ENCODE measurements at regions not wholly inside any gene's neighbourhood (a gene's known extent, or its start where the extent isn't known, plus 50 kb on each side); places are given as distances from the start of the nearest gene placed in this dataset.

- no peaks in the 10 kb centered on the region for H3K27me3 ChIP-seq (ENCODE audit: insufficient read depth, insufficient read length)
- H3K4me3 ChIP-seq (ENCODE audit: insufficient read length, low read depth): no peak overlapping the region
- no peak overlapping the region for H3K9ac ChIP-seq (ENCODE audit: insufficient read length, low read depth)
- H3K4me1 ChIP-seq (ENCODE audit: insufficient read depth, insufficient read length): no peaks in the 10 kb centered on the region
- no peak for DNase-seq (ENCODE audit: low read depth, low spot score)
- no peak for TF ChIP-seq ZNF274 (IDR thresholded peaks at IDR 0.05; ENCODE audit: low read depth, low read length)
- no peak for TF ChIP-seq SUZ12 (IDR thresholded peaks at IDR 0.05; ENCODE audit: extremely low read depth, insufficient read depth, insufficient read length)
- no peak for TF ChIP-seq YY1 (IDR thresholded peaks at IDR 0.05; ENCODE audit: insufficient read depth, insufficient read length)
- no peaks in the 10 kb centered on the region for H3K9me3 ChIP-seq (ENCODE audit: insufficient read depth, low read length)
- H3K36me3 ChIP-seq (ENCODE audit: insufficient read depth, insufficient read length, low read length): no peaks in the 10 kb centered on the region
These were observed 221.1 kb upstream of the XYLT1 start for GRCh38 chr16:17691899-17692176.

- Histone ChIP-seq H3K9me3 (ENCODE audit: insufficient read depth, low read length) (no peaks in the 10 kb centered on the region), H3K4me3 (ENCODE audit: insufficient read length, low read depth) (no peak overlapping the region), H3K36me3 (ENCODE audit: insufficient read depth, insufficient read length, low read length) (no peaks in the 10 kb centered on the region), H3K9ac (ENCODE audit: insufficient read length, low read depth) (no peak overlapping the region), H3K4me1 (ENCODE audit: insufficient read depth, insufficient read length) (no peaks in the 10 kb centered on the region), H3K27me3 (ENCODE audit: insufficient read depth, insufficient read length) (no peaks in the 10 kb centered on the region)
- TF ChIP-seq YY1 (IDR thresholded peaks at IDR 0.05; ENCODE audit: insufficient read depth, insufficient read length) (no peak), SUZ12 (IDR thresholded peaks at IDR 0.05; ENCODE audit: extremely low read depth, insufficient read depth, insufficient read length) (no peak), ZNF274 (IDR thresholded peaks at IDR 0.05; ENCODE audit: low read depth, low read length) (no peak)
- DNase-seq (ENCODE audit: low read depth, low spot score): no peak
These were observed 220.5 kb upstream of the XYLT1 start for GRCh38 chr16:17691106-17691898.

- no peak for TF ChIP-seq SUZ12 (IDR thresholded peaks at IDR 0.05; ENCODE audit: extremely low read depth, insufficient read depth, insufficient read length)
- TF ChIP-seq YY1 (IDR thresholded peaks at IDR 0.05; ENCODE audit: insufficient read depth, insufficient read length): no peak
- TF ChIP-seq ZNF274 (IDR thresholded peaks at IDR 0.05; ENCODE audit: low read depth, low read length): no peak
- H3K9ac ChIP-seq (ENCODE audit: insufficient read length, low read depth): no peak overlapping the region
- H3K27me3 ChIP-seq (ENCODE audit: insufficient read depth, insufficient read length): no peaks in the 10 kb centered on the region
- H3K36me3 ChIP-seq (ENCODE audit: insufficient read depth, insufficient read length, low read length): no peaks in the 10 kb centered on the region
- no peak overlapping the region for H3K4me3 ChIP-seq (ENCODE audit: insufficient read length, low read depth)
- H3K4me1 ChIP-seq (ENCODE audit: insufficient read depth, insufficient read length): no peaks in the 10 kb centered on the region
- H3K9me3 ChIP-seq (ENCODE audit: insufficient read depth, low read length): peaks cover 6% of the 10 kb centered on the region
- DNase-seq (ENCODE audit: low read depth, low spot score): no peak
These were observed 214.7 kb upstream of the XYLT1 start for GRCh38 chr16:17685447-17685846.

- no peak overlapping the region for H3K4me3 ChIP-seq (ENCODE audit: insufficient read length, low read depth)
- H3K27me3 ChIP-seq (ENCODE audit: insufficient read depth, insufficient read length): no peaks in the 10 kb centered on the region
- H3K9me3 ChIP-seq (ENCODE audit: insufficient read depth, low read length): peaks cover 17% of the 10 kb centered on the region
- H3K4me1 ChIP-seq (ENCODE audit: insufficient read depth, insufficient read length): no peaks in the 10 kb centered on the region
- H3K9ac ChIP-seq (ENCODE audit: insufficient read length, low read depth): no peak overlapping the region
- no peaks in the 10 kb centered on the region for H3K36me3 ChIP-seq (ENCODE audit: insufficient read depth, insufficient read length, low read length)
- DNase-seq (ENCODE audit: low read depth, low spot score): no peak
- no peak for TF ChIP-seq SUZ12 (IDR thresholded peaks at IDR 0.05; ENCODE audit: extremely low read depth, insufficient read depth, insufficient read length)
- no peak for TF ChIP-seq YY1 (IDR thresholded peaks at IDR 0.05; ENCODE audit: insufficient read depth, insufficient read length)
- no peak for TF ChIP-seq ZNF274 (IDR thresholded peaks at IDR 0.05; ENCODE audit: low read depth, low read length)
These were observed 212.5 kb upstream of the XYLT1 start for GRCh38 chr16:17683281-17683680.

- no peaks in the 10 kb centered on the region for H3K4me1 ChIP-seq (ENCODE audit: insufficient read depth, insufficient read length)
- H3K36me3 ChIP-seq (ENCODE audit: insufficient read depth, insufficient read length, low read length): no peaks in the 10 kb centered on the region
- no peak for DNase-seq (ENCODE audit: low read depth, low spot score)
- H3K4me3 ChIP-seq (ENCODE audit: insufficient read length, low read depth): no peak overlapping the region
- H3K9ac ChIP-seq (ENCODE audit: insufficient read length, low read depth): no peak overlapping the region
- TF ChIP-seq ZNF274 (IDR thresholded peaks at IDR 0.05; ENCODE audit: low read depth, low read length): no peak
- TF ChIP-seq YY1 (IDR thresholded peaks at IDR 0.05; ENCODE audit: insufficient read depth, insufficient read length): no peak
- no peak for TF ChIP-seq SUZ12 (IDR thresholded peaks at IDR 0.05; ENCODE audit: extremely low read depth, insufficient read depth, insufficient read length)
- H3K27me3 ChIP-seq (ENCODE audit: insufficient read depth, insufficient read length): no peaks in the 10 kb centered on the region
- H3K9me3 ChIP-seq (ENCODE audit: insufficient read depth, low read length): peaks cover 17% of the 10 kb centered on the region
These were observed 205.4 kb upstream of the XYLT1 start for GRCh38 chr16:17676171-17676570.

- no peaks in the 10 kb centered on the region for H3K36me3 ChIP-seq (ENCODE audit: insufficient read depth, insufficient read length, low read length)
- DNase-seq (ENCODE audit: low read depth, low spot score): no peak
These were observed 197.6 kb upstream of the XYLT1 start for GRCh38 chr16:17668386-17668785.

GRCh38 chr16:17666293-17666692 is 195.5 kb upstream of the XYLT1 start:
- DNase-seq (ENCODE audit: low read depth, low spot score): no peak
- H3K9me3 ChIP-seq (ENCODE audit: insufficient read depth, low read length): peaks cover 10% of the 10 kb centered on the region; the same call in 1 of the 2 replicates
- no peaks in the 10 kb centered on the region for H3K27me3 ChIP-seq (ENCODE audit: insufficient read depth, insufficient read length)
- no peaks in the 10 kb centered on the region for H3K36me3 ChIP-seq (ENCODE audit: insufficient read depth, insufficient read length, low read length)
- TF ChIP-seq SUZ12 (IDR thresholded peaks at IDR 0.05; ENCODE audit: extremely low read depth, insufficient read depth, insufficient read length) (no peak), YY1 (IDR thresholded peaks at IDR 0.05; ENCODE audit: insufficient read depth, insufficient read length) (no peak), ZNF274 (IDR thresholded peaks at IDR 0.05; ENCODE audit: low read depth, low read length) (no peak)
- no peaks in the 10 kb centered on the region for H3K4me1 ChIP-seq (ENCODE audit: insufficient read depth, insufficient read length)
- H3K9ac ChIP-seq (ENCODE audit: insufficient read length, low read depth): no peak overlapping the region
- H3K4me3 ChIP-seq (ENCODE audit: insufficient read length, low read depth): no peak overlapping the region

More at GRCh38 chr16:17668386-17668785, 197.6 kb upstream of the XYLT1 start:
- Histone ChIP-seq H3K27me3 (ENCODE audit: insufficient read depth, insufficient read length) (no peaks in the 10 kb centered on the region), H3K9ac (ENCODE audit: insufficient read length, low read depth) (no peak overlapping the region), H3K9me3 (ENCODE audit: insufficient read depth, low read length) (peaks cover 10% of the 10 kb centered on the region; the same call in 1 of the 2 replicates), H3K4me1 (ENCODE audit: insufficient read depth, insufficient read length) (no peaks in the 10 kb centered on the region), H3K4me3 (ENCODE audit: insufficient read length, low read depth) (no peak overlapping the region)
- TF ChIP-seq SUZ12 (IDR thresholded peaks at IDR 0.05; ENCODE audit: extremely low read depth, insufficient read depth, insufficient read length): no peak
- TF ChIP-seq ZNF274 (IDR thresholded peaks at IDR 0.05; ENCODE audit: low read depth, low read length): no peak
- no peak for TF ChIP-seq YY1 (IDR thresholded peaks at IDR 0.05; ENCODE audit: insufficient read depth, insufficient read length)
